Smooth muscle cell (in vitro differentiated cells): ENCODE measurements at regions not wholly inside any gene's neighbourhood (a gene's known extent, or its start where the extent isn't known, plus 50 kb on each side); places are given as distances from the start of the nearest gene placed in this dataset.

Experiments used
- DNase-seq: peaks from one replicate; lab custom pipeline; 2025; ENCODE audit not compliant: unreplicated experiment; lab: John Stamatoyannopoulos, UW
- H2AFZ ChIP-seq: fragments of 200-600 bp; sonication (generic); 2 replicates; pipeline ENCODE4 v1.6.0; 2016; ENCODE audit warnings: antibody characterized with exemption, low read depth, mild to moderate bottlenecking
- H3F3A ChIP-seq: fragments of 200-600 bp; sonication (generic); 2 replicates; pipeline ENCODE4 v1.6.0; 2017; ENCODE audit warnings: antibody characterized with exemption, low read depth
- H3K27ac ChIP-seq: fragments of 200-600 bp; sonication (generic); 2 replicates; pipeline ENCODE4 v1.5.1; 2016; ENCODE audit warnings: low read depth, mild to moderate bottlenecking
- H3K27me3 ChIP-seq: fragments of 200-600 bp; sonication (generic); 2 replicates; pipeline ENCODE4 v1.6.1; 2016; ENCODE audit warnings: low read depth, mild to moderate bottlenecking
- H3K36me3 ChIP-seq: fragments of 200-600 bp; sonication (generic); 2 replicates; pipeline ENCODE4 v1.5.1; 2016; ENCODE audit warnings: low read depth
- H3K4me1 ChIP-seq: fragments of 200-600 bp; sonication (generic); 2 replicates; pipeline ENCODE4 v1.5.1; 2016; ENCODE audit warnings: low read depth
- H3K4me2 ChIP-seq: fragments of 200-600 bp; sonication (generic); 2 replicates; pipeline ENCODE4 v1.6.0; 2016; ENCODE audit warnings: mild to moderate bottlenecking
- H3K4me3 ChIP-seq: fragments of 200-600 bp; sonication (generic); 2 replicates; pipeline ENCODE4 v1.5.1; 2016; ENCODE audit warnings: mild to moderate bottlenecking
- H3K79me2 ChIP-seq: fragments of 200-600 bp; sonication (generic); 2 replicates; pipeline ENCODE4 v1.6.0; 2016; ENCODE audit warnings: low read depth, mild to moderate bottlenecking
- H3K9ac ChIP-seq: fragments of 200-600 bp; sonication (generic); 2 replicates; pipeline ENCODE4 v1.6.0; 2016; ENCODE audit warnings: low read depth
- H3K9me3 ChIP-seq: fragments of 200-600 bp; sonication (generic); replicated peaks from 2 replicates; pipeline ENCODE4 v1.5.1; 2016; ENCODE audit warnings: low read depth
- H4K20me1 ChIP-seq: fragments of 200-600 bp; sonication (generic); 2 replicates; pipeline ENCODE4 v1.6.0; 2016; ENCODE audit warnings: low read depth
- CTCF ChIP-seq: fragments of 200-600 bp; sonication (generic); IDR thresholded peaks from 2 replicates; pipeline ENCODE4 v1.5.1; 2017; ENCODE audit warnings: borderline replicate concordance, mild to moderate bottlenecking, antibody characterized with exemption; ENCODE audit not compliant: insufficient read depth, poor library complexity, severe bottlenecking
- WGBS: methylation state at CpG from one replicate; pipeline ENCODE4 v1.1.7; 2016; ENCODE audit warnings: low lambda C conversion rate; 5-methylcytosine and 5-hydroxymethylcytosine counted together

GRCh38 chr1:245008761-245009160 lies 144.4 kb upstream of the HNRNPU start:
- Histone ChIP-seq H3K79me2 (no peaks in the 10 kb centered on the region), H4K20me1 (no peaks in the 10 kb centered on the region), H2AFZ (no peak overlapping the region), H3K36me3 (no peaks in the 10 kb centered on the region), H3K4me2 (no peak overlapping the region), H3K4me3 (no peak overlapping the region), H3F3A (no peaks in the 10 kb centered on the region), H3K4me1 (no peaks in the 10 kb centered on the region), H3K9ac (no peak overlapping the region), H3K9me3 (no peaks in the 10 kb centered on the region), H3K27me3 (no peaks in the 10 kb centered on the region), H3K27ac (no peak overlapping the region)
- no peak for DNase-seq
- WGBS: 81% methylated on average over 5 of the region's 5 CpGs
- no peak for TF ChIP-seq CTCF

GRCh38 chr1:245007852-245008251 lies 143.5 kb upstream of the HNRNPU start:
- Histone ChIP-seq H3K4me1 (no peaks in the 10 kb centered on the region), H3K4me3 (no peak overlapping the region), H3K27me3 (no peaks in the 10 kb centered on the region), H3K79me2 (no peaks in the 10 kb centered on the region), H3K36me3 (no peaks in the 10 kb centered on the region), H3K4me2 (no peak overlapping the region), H2AFZ (no peak overlapping the region), H3F3A (no peaks in the 10 kb centered on the region), H3K9ac (no peak overlapping the region), H3K9me3 (no peaks in the 10 kb centered on the region), H3K27ac (no peak overlapping the region), H4K20me1 (no peaks in the 10 kb centered on the region)
- WGBS: 76% methylated on average over 5 of the region's 5 CpGs
- no peak for DNase-seq
- no peak for TF ChIP-seq CTCF

- 95% methylated on average over 2 of the region's 2 CpGs for WGBS
- Histone ChIP-seq H3K27ac (no peak overlapping the region), H3K4me1 (no peaks in the 10 kb centered on the region), H3K9me3 (no peaks in the 10 kb centered on the region), H3F3A (no peaks in the 10 kb centered on the region), H3K79me2 (no peaks in the 10 kb centered on the region), H3K27me3 (no peaks in the 10 kb centered on the region), H3K4me3 (no peak overlapping the region), H2AFZ (no peak overlapping the region), H3K9ac (no peak overlapping the region), H4K20me1 (no peaks in the 10 kb centered on the region), H3K36me3 (no peaks in the 10 kb centered on the region), H3K4me2 (no peak overlapping the region)
- no peak for DNase-seq
- TF ChIP-seq CTCF: no peak
Observed at GRCh38 chr1:245003246-245003645, 138.9 kb upstream of the HNRNPU start.

GRCh38 chr1:245001252-245001651 lies 136.9 kb upstream of the HNRNPU start:
- Histone ChIP-seq H4K20me1 (no peaks in the 10 kb centered on the region), H2AFZ (no peak overlapping the region), H3K36me3 (no peaks in the 10 kb centered on the region), H3K9ac (no peak overlapping the region), H3F3A (no peaks in the 10 kb centered on the region), H3K27me3 (no peaks in the 10 kb centered on the region), H3K4me2 (no peak overlapping the region), H3K4me1 (no peaks in the 10 kb centered on the region), H3K27ac (no peak overlapping the region), H3K4me3 (no peak overlapping the region), H3K79me2 (no peaks in the 10 kb centered on the region), H3K9me3 (no peaks in the 10 kb centered on the region)
- no peak for DNase-seq
- 100% methylated on average over 1 of the region's 1 CpG for WGBS
- TF ChIP-seq CTCF: no peak
